Neuronal stem cell (in vitro differentiated cells): ENCODE measurements at regions not wholly inside any gene's neighbourhood (a gene's known extent, or its start where the extent isn't known, plus 50 kb on each side); places are given as distances from the start of the nearest gene placed in this dataset.

Experiments used
- DNase-seq: peaks from one replicate; pipeline ENCODE4 v3.0.0-alpha.2; 2013; ENCODE audit warnings: low spot score
- H2AFZ ChIP-seq: one replicate; pipeline ENCODE4 v1.6.1; 2013; ENCODE audit warnings: mild to moderate bottlenecking, low read length, inconsistent platforms
- H2AK5ac ChIP-seq: 2 replicates; pipeline ENCODE4 v1.6.1; 2013; ENCODE audit warnings: low read depth, mild to moderate bottlenecking, inconsistent platforms, low read length, moderate library complexity, mixed read lengths
- H2BK120ac ChIP-seq: 2 replicates; pipeline ENCODE4 v1.6.1; 2013; ENCODE audit warnings: low read depth, mild to moderate bottlenecking, inconsistent platforms, low read length, moderate library complexity, mixed read lengths
- H2BK12ac ChIP-seq: one replicate; pipeline ENCODE4 v1.6.1; 2013; ENCODE audit warnings: low read length, inconsistent platforms
- H2BK15ac ChIP-seq: 2 replicates; pipeline ENCODE4 v1.6.1; 2013; ENCODE audit warnings: mild to moderate bottlenecking, low read length, inconsistent platforms, mixed read lengths
- H2BK5ac ChIP-seq: one replicate; pipeline ENCODE4 v1.6.1; 2013; ENCODE audit warnings: inconsistent platforms, mild to moderate bottlenecking, low read length, moderate library complexity
- H3K14ac ChIP-seq: one replicate; pipeline ENCODE4 v1.6.1; 2013; ENCODE audit warnings: low read length, inconsistent platforms
- H3K18ac ChIP-seq: 2 replicates; pipeline ENCODE4 v1.6.1; 2013; ENCODE audit warnings: low read length, inconsistent platforms
- H3K23ac ChIP-seq: 2 replicates; pipeline ENCODE4 v1.6.1; 2013; ENCODE audit warnings: low read depth, mild to moderate bottlenecking, mixed read lengths, low read length, inconsistent platforms; ENCODE audit not compliant: poor library complexity
- H3K27ac ChIP-seq: replicated peaks from 3 replicates; pipeline ENCODE4 v1.5.1; 2013; ENCODE audit warnings: low read length, inconsistent platforms
- H3K27me3 ChIP-seq, 3 experiments: 2 replicates each; pipeline ENCODE4 v1.6.1; 2013; ENCODE audit warnings: low read length in 3 of 3, mild to moderate bottlenecking in 2 of 3, inconsistent platforms in 1 of 3, low read depth in 1 of 3, mixed read lengths in 1 of 3, moderate library complexity in 1 of 3; ENCODE audit not compliant: control insufficient read depth in 3 of 3, insufficient read depth in 3 of 3
- H3K36me3 ChIP-seq, 2 donors: replicated peaks in 1 of 2; 2 replicates each; pipeline ENCODE4 v1.6.1; 2013; ENCODE audit warnings: low read length in 2 of 2; ENCODE audit not compliant: control insufficient read depth in 2 of 2, insufficient read depth in 2 of 2
- H3K4ac ChIP-seq: 2 replicates; pipeline ENCODE4 v1.6.1; 2013; ENCODE audit warnings: inconsistent platforms, mild to moderate bottlenecking, low read length, moderate library complexity
- H3K4me1 ChIP-seq, 2 donors: 1 replicate in 1 of 2; 2 replicates in 1 of 2; pipeline ENCODE4 v1.6.1; 2013; ENCODE audit warnings: low read length in 2 of 2, low read depth in 1 of 2; ENCODE audit not compliant: control insufficient read depth in 2 of 2, insufficient read depth in 1 of 2
- H3K4me2 ChIP-seq: one replicate; pipeline ENCODE4 v1.6.1; 2013; ENCODE audit warnings: mild to moderate bottlenecking, low read length, inconsistent platforms; ENCODE audit not compliant: insufficient read depth, poor library complexity, severe bottlenecking
- H3K4me3 ChIP-seq, 2 donors: 2 replicates each; pipeline ENCODE4 v1.5.1; 2013; ENCODE audit warnings: low read length in 2 of 2, mild to moderate bottlenecking in 2 of 2, inconsistent platforms in 1 of 2, moderate library complexity in 1 of 2
- H3K79me1 ChIP-seq: one replicate; pipeline ENCODE4 v1.6.1; 2013; ENCODE audit warnings: low read depth, mild to moderate bottlenecking, inconsistent platforms, low read length, moderate library complexity
- H3K9ac ChIP-seq: one replicate; pipeline ENCODE4 v1.6.1; 2013; ENCODE audit warnings: mild to moderate bottlenecking, low read depth, low read length, inconsistent platforms; ENCODE audit not compliant: poor library complexity
- H3K9me3 ChIP-seq, 2 donors: replicated peaks in 1 of 2; 2 replicates each; pipeline versions ENCODE3 to v1.6.1; 2013; ENCODE audit warnings: low read length in 2 of 2, mild to moderate bottlenecking in 2 of 2, inconsistent platforms in 1 of 2, low read depth in 1 of 2, mixed read lengths in 1 of 2, moderate library complexity in 1 of 2; ENCODE audit not compliant: control insufficient read depth in 2 of 2, insufficient read depth in 1 of 2
- H4K8ac ChIP-seq: one replicate; pipeline ENCODE4 v1.6.1; 2013; ENCODE audit warnings: low read depth, mild to moderate bottlenecking, inconsistent platforms, low read length, moderate library complexity
- H4K91ac ChIP-seq: one replicate; pipeline ENCODE4 v1.6.1; 2013; ENCODE audit warnings: low read length, low read depth, mild to moderate bottlenecking, inconsistent platforms; ENCODE audit not compliant: poor library complexity
- WGBS, 2 donors: extraction: QIAGEN DNeasy Blood & Tissue Kit; methylation state at CpG; one replicate each; pipeline ENCODE4 v1.1.7; 2013; ENCODE audit warnings: missing lambda C conversion rate in 2 of 2, mixed read lengths in 1 of 2; ENCODE audit not compliant: insufficient read length in 2 of 2, insufficient replicate concordance in 1 of 2; ENCODE audit errors: extremely low coverage in 2 of 2; 5-methylcytosine and 5-hydroxymethylcytosine counted together

DNA sequence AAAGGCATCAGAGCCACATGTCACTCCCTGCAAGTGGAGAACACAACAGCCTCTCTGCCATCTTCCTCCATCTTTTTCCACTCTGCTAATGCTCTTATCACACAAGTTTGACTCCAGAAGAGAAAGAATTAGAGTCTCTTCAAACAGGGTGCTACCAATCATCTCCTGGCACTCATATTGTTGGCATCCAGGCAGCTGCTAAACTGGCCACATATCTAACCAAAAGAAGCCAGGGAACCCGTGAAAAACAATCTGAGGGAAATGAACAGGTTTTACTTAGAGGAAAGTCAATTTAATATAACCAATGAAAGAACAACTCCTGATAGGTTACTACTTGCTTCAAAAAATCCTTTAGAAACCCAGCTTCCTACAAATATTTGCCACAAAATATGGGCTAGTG lies 117.2 kb downstream of the SLC25A46 start:
- Histone ChIP-seq H3K23ac (no peak overlapping the region), H3K4ac (no peak overlapping the region), H2AFZ (no peak overlapping the region), H2BK5ac (no peak overlapping the region), H2BK12ac (no peak overlapping the region), H3K4me2 (no peak overlapping the region), H4K91ac (no peak overlapping the region), H3K9me3 (no peaks in the 10 kb centered on the region), H2BK120ac (no peak overlapping the region), H2BK15ac (no peak overlapping the region), H4K8ac (no peak overlapping the region), H3K79me1 (no peaks in the 10 kb centered on the region), H3K9ac (no peak overlapping the region), H3K4me1 (peaks cover 0 to 3% of the 10 kb centered on the region in 2 donors), H3K14ac (no peak overlapping the region), H3K4me3 (no peak overlapping the region), H3K27ac (no peak overlapping the region), H2AK5ac (no peak overlapping the region), H3K27me3 (no peaks in the 10 kb centered on the region), H3K36me3 (no peaks in the 10 kb centered on the region), H3K18ac (no peak overlapping the region)
- no peak for DNase-seq
- no CpG with 5 or more reads among the region's 1 CpG for WGBS, 2 donors

DNA sequence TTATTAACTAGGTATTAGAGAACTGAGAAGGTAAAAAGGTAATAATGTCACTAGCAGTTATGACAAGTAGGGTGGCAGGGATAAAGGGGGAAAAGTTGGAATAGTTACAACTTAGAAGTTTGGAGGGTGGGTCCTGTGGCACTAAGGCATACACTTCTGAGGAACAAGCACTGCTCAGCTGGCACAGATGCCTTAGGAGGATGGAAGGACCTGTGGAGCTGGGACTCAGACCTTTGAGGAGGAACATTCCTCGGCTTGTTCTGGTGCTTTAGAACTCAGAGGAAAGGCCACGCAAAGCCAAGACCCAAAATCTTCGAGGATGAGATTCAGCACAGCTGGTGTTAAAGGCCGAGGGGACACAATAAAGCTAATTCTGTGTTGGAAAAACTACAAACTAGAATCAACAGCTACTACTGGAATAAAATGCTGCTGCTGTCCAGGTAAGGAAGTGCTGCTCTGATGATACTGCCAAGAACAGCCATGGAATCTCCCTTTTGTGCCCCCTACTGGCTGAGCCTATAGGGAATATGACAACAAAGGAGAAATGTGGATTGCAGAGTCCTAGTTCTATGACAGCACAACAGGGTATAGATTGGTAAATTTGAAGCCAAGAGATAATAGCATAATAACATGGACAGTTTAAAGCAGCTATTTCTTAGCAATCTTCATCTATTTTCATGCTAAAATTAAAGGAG lies 126.7 kb downstream of the SLC25A46 start:
- Histone ChIP-seq H3K9me3 (no peaks in the 10 kb centered on the region), H3K4me1 (no peaks in the 10 kb centered on the region), H3K36me3 (no peaks in the 10 kb centered on the region), H2AFZ (no peak overlapping the region), H4K8ac (no peak overlapping the region), H3K27ac (no peak overlapping the region), H2BK5ac (no peak overlapping the region), H4K91ac (no peak overlapping the region), H2BK120ac (no peak overlapping the region), H3K4ac (no peak overlapping the region), H3K9ac (no peak overlapping the region), H3K14ac (no peak overlapping the region), H3K4me3 (no peak overlapping the region), H2AK5ac (no peak overlapping the region), H3K79me1 (no peaks in the 10 kb centered on the region), H3K23ac (no peak overlapping the region), H3K4me2 (no peak overlapping the region), H2BK12ac (no peak overlapping the region), H3K18ac (no peak overlapping the region), H2BK15ac (no peak overlapping the region), H3K27me3 (no peaks in the 10 kb centered on the region)
- no CpG with 5 or more reads among the region's 4 CpGs for WGBS, 2 donors
- DNase-seq = peak; percentile 37

DNA sequence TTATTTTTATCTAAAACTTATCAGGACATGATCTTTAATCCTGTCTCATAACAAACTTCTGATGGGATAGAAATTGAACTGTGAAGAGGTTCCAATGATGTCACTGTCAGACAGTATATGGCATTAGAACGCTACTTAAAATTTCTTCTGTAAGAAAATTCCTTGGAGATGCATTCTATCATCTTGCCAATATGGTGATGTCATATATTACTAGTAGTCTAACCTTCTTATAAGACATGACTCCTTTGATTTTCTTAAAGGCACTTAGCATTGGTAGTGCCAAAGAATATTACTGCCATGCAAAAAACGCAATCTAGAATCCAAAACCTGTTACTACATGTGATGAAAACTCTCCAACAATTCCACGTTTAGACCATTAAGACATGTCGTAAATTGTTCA lies 131.1 kb downstream of the SLC25A46 start:
- H3K23ac ChIP-seq = no peak overlapping the region
- no peak overlapping the region for H3K4me3 ChIP-seq
- no peaks in the 10 kb centered on the region for H3K79me1 ChIP-seq
- no CpG with 5 or more reads among the region's 4 CpGs for WGBS, 2 donors
- no peak overlapping the region for H2BK120ac ChIP-seq
- H4K8ac ChIP-seq = no peak overlapping the region
- H3K4ac ChIP-seq = no peak overlapping the region
- no peaks in the 10 kb centered on the region for H3K4me1 ChIP-seq
- no peak overlapping the region for H2BK15ac ChIP-seq
- no peak overlapping the region for H3K18ac ChIP-seq
- H2BK5ac ChIP-seq = no peak overlapping the region
- no peak overlapping the region for H4K91ac ChIP-seq
- no peaks in the 10 kb centered on the region for H3K36me3 ChIP-seq
- H3K27me3 ChIP-seq = no peaks in the 10 kb centered on the region
- no peak overlapping the region for H2AFZ ChIP-seq
- no peak overlapping the region for H3K14ac ChIP-seq
- H3K9me3 ChIP-seq = no peaks in the 10 kb centered on the region
- H2AK5ac ChIP-seq = no peak overlapping the region
- H3K9ac ChIP-seq = no peak overlapping the region
- DNase-seq = no peak
- no peak overlapping the region for H3K27ac ChIP-seq
- H2BK12ac ChIP-seq = no peak overlapping the region
- H3K4me2 ChIP-seq = no peak overlapping the region

DNA sequence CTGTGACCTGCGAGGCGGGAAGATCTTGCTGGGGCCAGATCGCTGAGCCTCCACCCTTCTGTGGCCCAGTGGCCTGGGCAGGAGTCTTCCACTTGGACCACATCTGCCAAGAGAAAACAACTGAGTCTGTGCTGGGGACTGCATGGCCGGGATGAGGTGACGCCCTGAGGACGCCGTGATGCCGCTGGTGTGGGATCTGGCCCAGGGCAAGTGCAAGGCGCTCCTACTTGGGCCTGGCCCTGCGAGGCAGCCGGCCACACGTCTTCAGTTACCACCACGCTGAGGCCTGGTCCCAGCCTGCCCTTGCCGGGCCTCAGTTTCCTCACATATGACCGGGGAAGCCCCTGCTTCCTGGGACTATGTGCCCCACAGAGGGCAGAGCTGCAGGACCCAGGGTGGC lies 133.4 kb downstream of the SLC25A46 start:
- H3K4me3 ChIP-seq = peak overlapping the region in 1 of 2 donors; percentile 50
- no peak overlapping the region for H2BK5ac ChIP-seq
- H2AFZ ChIP-seq = no peak overlapping the region
- H3K79me1 ChIP-seq = no peaks in the 10 kb centered on the region
- no peak overlapping the region for H3K23ac ChIP-seq
- H4K91ac ChIP-seq = no peak overlapping the region
- DNase-seq = no peak
- H3K9ac ChIP-seq = no peak overlapping the region
- no CpG with 5 or more reads among the region's 15 CpGs for WGBS, 2 donors
- H3K27me3 ChIP-seq = no peaks in the 10 kb centered on the region
- H2BK15ac ChIP-seq = peak overlapping the region; percentile 27
- no peak overlapping the region for H3K4me2 ChIP-seq
- no peaks in the 10 kb centered on the region for H3K9me3 ChIP-seq
- no peak overlapping the region for H2BK120ac ChIP-seq
- no peak overlapping the region for H2AK5ac ChIP-seq
- H3K18ac ChIP-seq = peak overlapping the region; percentile 48
- no peak overlapping the region for H4K8ac ChIP-seq
- H3K14ac ChIP-seq = peak overlapping the region; percentile 14
- H2BK12ac ChIP-seq = no peak overlapping the region
- no peak overlapping the region for H3K4ac ChIP-seq
- no peak overlapping the region for H3K27ac ChIP-seq
- H3K36me3 ChIP-seq = no peaks in the 10 kb centered on the region
- no peaks in the 10 kb centered on the region for H3K4me1 ChIP-seq
